NB4 (cell line): ENCODE measurements at regions not wholly inside any gene's neighbourhood (a gene's known extent, or its start where the extent isn't known, plus 50 kb on each side); places are given as distances from the start of the nearest gene placed in this dataset.

Experiments
- CTCF ChIP-seq: IDR thresholded peaks from one replicate; pipeline ENCODE4 v1.5.1; 2012; ENCODE audit warnings: low read depth, low read length
- POLR2A ChIP-seq: IDR thresholded peaks from 2 replicates; pipeline ENCODE4 v1.6.1; 2011; ENCODE audit warnings: mild to moderate bottlenecking; ENCODE audit not compliant: insufficient read length; ENCODE audit errors: extremely low read depth

- TF ChIP-seq CTCF (no peak), POLR2A (no peak)
These were observed 103.0 kb upstream of the KLF3 start for GRCh38 chr4:38560768-38561558.
